Neutrophil (primary cell): ENCODE measurements at regions not wholly inside any gene's neighbourhood (a gene's known extent, or its start where the extent isn't known, plus 50 kb on each side); places are given as distances from the start of the nearest gene placed in this dataset.

Experiments used
- H3K27ac ChIP-seq: fragments of 200-600 bp; sonication (generic); 2 replicates; pipeline ENCODE4 v1.5.1; 2016; ENCODE audit warnings: mild to moderate bottlenecking, moderate library complexity
- H3K27me3 ChIP-seq: fragments of 200-600 bp; sonication (generic); 2 replicates; pipeline ENCODE4 v1.6.0; 2016; ENCODE audit warnings: mild to moderate bottlenecking
- H3K36me3 ChIP-seq: fragments of 200-600 bp; sonication (generic); 2 replicates; pipeline ENCODE4 v1.5.1; 2017
- H3K4me1 ChIP-seq, 2 experiments: fragments of 200-600 bp in 1 of 2; sonication (generic) in 1 of 2; 1 replicate in 1 of 2; 2 replicates in 1 of 2; pipeline versions ENCODE4 v1.5.1 to v1.6.1; 2013 to 2016; ENCODE audit warnings: low read depth in 1 of 2, low read length in 1 of 2, mild to moderate bottlenecking in 1 of 2, moderate library complexity in 1 of 2; ENCODE audit not compliant: control insufficient read depth in 1 of 2, insufficient read depth in 1 of 2
- H3K4me3 ChIP-seq, 2 experiments: fragments of 200-600 bp in 1 of 2; sonication (generic) in 1 of 2; 1 replicate in 1 of 2; 2 replicates in 1 of 2; pipeline ENCODE4 v1.5.1; 2013 to 2016; ENCODE audit warnings: low read depth in 1 of 2, low read length in 1 of 2, mild to moderate bottlenecking in 1 of 2, moderate library complexity in 1 of 2
- H3K9me3 ChIP-seq: fragments of 200-600 bp; sonication (generic); 2 replicates; pipeline ENCODE4 v1.5.1; 2016
- CTCF ChIP-seq: fragments of 200-600 bp; sonication (generic); IDR thresholded peaks from 2 replicates; pipeline ENCODE4 v1.5.1; 2016; ENCODE audit warnings: antibody characterized with exemption

GRCh38 chr12:126949558-126949957 is 1317.4 kb upstream of the TMEM132C start:
- TF ChIP-seq CTCF = no peak
- Histone ChIP-seq H3K9me3 (no peaks in the 10 kb centered on the region), H3K36me3 (no peaks in the 10 kb centered on the region), H3K4me1 (no peaks in the 10 kb centered on the region), H3K4me3 (no peak overlapping the region), H3K27me3 (no peaks in the 10 kb centered on the region), H3K27ac (no peak overlapping the region)

GRCh38 chr12:126950266-126950665 is 1316.7 kb upstream of the TMEM132C start:
- Histone ChIP-seq H3K27ac (no peak overlapping the region), H3K27me3 (no peaks in the 10 kb centered on the region), H3K4me3 (no peak overlapping the region), H3K4me1 (no peaks in the 10 kb centered on the region), H3K36me3 (no peaks in the 10 kb centered on the region), H3K9me3 (no peaks in the 10 kb centered on the region)
- TF ChIP-seq CTCF = no peak

GRCh38 chr12:126952096-126953007 is 1314.6 kb upstream of the TMEM132C start:
- Histone ChIP-seq H3K27me3 (no peaks in the 10 kb centered on the region), H3K4me3 (no peak overlapping the region), H3K4me1 (no peaks in the 10 kb centered on the region), H3K9me3 (no peaks in the 10 kb centered on the region), H3K36me3 (no peaks in the 10 kb centered on the region), H3K27ac (no peak overlapping the region)
- no peak for TF ChIP-seq CTCF

GRCh38 chr12:126953365-126953889 is 1313.5 kb upstream of the TMEM132C start:
- no peaks in the 10 kb centered on the region for H3K4me1 ChIP-seq
- no peak overlapping the region for H3K27ac ChIP-seq
- H3K27me3 ChIP-seq = no peaks in the 10 kb centered on the region
- no peaks in the 10 kb centered on the region for H3K36me3 ChIP-seq
- TF ChIP-seq CTCF = no peak
- no peak overlapping the region for H3K4me3 ChIP-seq
- H3K9me3 ChIP-seq = no peaks in the 10 kb centered on the region

- Histone ChIP-seq H3K9me3 (no peaks in the 10 kb centered on the region), H3K4me1 (no peaks in the 10 kb centered on the region), H3K27ac (no peak overlapping the region), H3K4me3 (no peak overlapping the region), H3K27me3 (no peaks in the 10 kb centered on the region), H3K36me3 (no peaks in the 10 kb centered on the region)
- TF ChIP-seq CTCF = no peak
Measured at GRCh38 chr12:126960221-126960620, 1306.7 kb upstream of the TMEM132C start.
